ENCODE measurements at regions not wholly inside any gene's neighbourhood (a gene's known extent, or its start where the extent isn't known, plus 50 kb on each side); places are given as distances from the start of the nearest gene placed in this dataset.
A peak's percentile ranks its signal among the peaks of the same experiment; 100 is the strongest.

- no peak overlapping the region for H3K4me3 ChIP-seq (ENCODE audit: low read length)
- no peak for DNase-seq (ENCODE audit: low read depth)
- TF ChIP-seq CTCF (IDR thresholded peaks at IDR 0.05; ENCODE audit: insufficient read depth, low read depth, low read length, missing control alignments) = peak; percentile 12
These were observed 217.8 kb upstream of the ARHGEF26 start for GRCh38 chr3:153903430-153903829.

DNA sequence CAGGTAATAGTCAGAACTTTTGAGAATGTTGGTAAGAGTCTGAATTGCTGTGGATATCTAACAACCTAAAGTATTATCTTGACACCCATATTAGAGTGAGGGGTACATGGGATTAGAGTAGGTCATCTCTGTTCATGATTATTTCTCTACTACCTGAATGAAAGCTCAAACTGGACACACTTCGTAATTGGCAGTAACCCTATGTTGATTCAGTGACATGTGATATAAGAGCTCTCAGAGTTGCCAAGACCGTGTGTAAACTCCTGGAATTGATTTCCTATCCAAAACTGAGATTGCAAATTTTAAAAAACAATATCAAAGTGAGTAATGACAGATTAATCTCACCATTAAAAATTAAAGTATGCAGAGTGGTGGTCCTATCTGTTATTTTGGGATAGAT is 214.8 kb upstream of the ARHGEF26 start:
- TF ChIP-seq CTCF (IDR thresholded peaks at IDR 0.05; ENCODE audit: insufficient read depth, low read depth, low read length, missing control alignments) = no peak
- no peak for DNase-seq (ENCODE audit: low read depth)
- H3K4me3 ChIP-seq (ENCODE audit: low read length) = no peak overlapping the region

DNA sequence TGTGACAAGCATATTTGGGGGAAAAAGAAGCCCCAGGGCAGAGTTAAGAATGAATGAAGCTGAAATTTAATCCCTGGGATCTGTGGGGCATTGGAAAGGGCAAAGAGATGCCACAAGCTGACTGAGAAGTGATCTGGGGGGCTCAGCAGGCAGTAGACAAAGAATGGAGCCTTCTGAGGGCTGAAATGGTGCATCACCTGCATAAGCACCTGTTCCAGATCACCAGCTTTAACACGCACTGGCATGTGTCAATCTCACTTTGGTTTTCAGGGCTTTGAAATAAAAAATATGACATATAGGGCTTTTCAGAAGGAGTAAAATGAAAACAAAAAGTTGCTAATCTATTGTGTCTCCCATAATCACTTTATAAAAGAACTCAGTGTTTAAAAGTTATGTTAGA is 210.8 kb upstream of the ARHGEF26 start:
- DNase-seq (ENCODE audit: low read depth) = no peak
- H3K4me3 ChIP-seq (ENCODE audit: low read length) = no peak overlapping the region
- no peak for TF ChIP-seq CTCF (IDR thresholded peaks at IDR 0.05; ENCODE audit: insufficient read depth, low read depth, low read length, missing control alignments)

GRCh38 chr3:153911116-153911515 is 210.1 kb upstream of the ARHGEF26 start:
- no peak overlapping the region for H3K4me3 ChIP-seq (ENCODE audit: low read length)
- DNase-seq (ENCODE audit: low read depth) = no peak
- no peak for TF ChIP-seq CTCF (IDR thresholded peaks at IDR 0.05; ENCODE audit: insufficient read depth, low read depth, low read length, missing control alignments)

- no peak for DNase-seq (ENCODE audit: low read depth)
- TF ChIP-seq CTCF (IDR thresholded peaks at IDR 0.05; ENCODE audit: insufficient read depth, low read depth, low read length, missing control alignments) = no peak
- no peak overlapping the region for H3K4me3 ChIP-seq (ENCODE audit: low read length)
These were observed 201.4 kb upstream of the ARHGEF26 start for GRCh38 chr3:153919773-153920172.

DNA sequence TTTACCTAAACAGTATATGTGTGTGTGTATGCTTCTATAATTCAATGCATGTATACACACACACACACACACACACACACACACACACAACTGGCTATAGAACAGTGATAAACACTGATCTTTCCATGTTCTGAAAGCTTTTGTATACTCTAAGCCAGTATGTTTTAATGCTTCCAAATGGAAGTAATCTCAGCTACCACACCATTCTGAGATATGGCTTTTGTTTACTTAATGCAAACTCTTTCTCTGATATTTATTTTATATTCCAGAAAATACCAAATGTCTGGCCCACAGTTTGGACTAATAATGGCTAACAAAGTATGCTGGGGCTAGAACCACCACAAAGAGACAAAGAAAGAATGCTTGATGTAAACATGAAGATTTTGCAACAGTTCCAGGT is 199.4 kb upstream of the ARHGEF26 start:
- DNase-seq (ENCODE audit: low read depth) = no peak
- no peak overlapping the region for H3K4me3 ChIP-seq (ENCODE audit: low read length)
- no peak for TF ChIP-seq CTCF (IDR thresholded peaks at IDR 0.05; ENCODE audit: insufficient read depth, low read depth, low read length, missing control alignments)

GRCh38 chr3:153925841-153926514 is 195.2 kb upstream of the ARHGEF26 start:
- no peak for DNase-seq (ENCODE audit: low read depth)
- TF ChIP-seq CTCF (IDR thresholded peaks at IDR 0.05; ENCODE audit: insufficient read depth, low read depth, low read length, missing control alignments) = no peak
- no peak overlapping the region for H3K4me3 ChIP-seq (ENCODE audit: low read length)
